ENCODE measurements at regions not wholly inside any gene's neighbourhood (a gene's known extent, or its start where the extent isn't known, plus 50 kb on each side); places are given as distances from the start of the nearest gene placed in this dataset.
"Not testable (repeated sequence)": the region's sequence is repeated elsewhere in the genome, so short reads cannot be mapped to it uniquely, and the experiment has no call there.

DNA sequence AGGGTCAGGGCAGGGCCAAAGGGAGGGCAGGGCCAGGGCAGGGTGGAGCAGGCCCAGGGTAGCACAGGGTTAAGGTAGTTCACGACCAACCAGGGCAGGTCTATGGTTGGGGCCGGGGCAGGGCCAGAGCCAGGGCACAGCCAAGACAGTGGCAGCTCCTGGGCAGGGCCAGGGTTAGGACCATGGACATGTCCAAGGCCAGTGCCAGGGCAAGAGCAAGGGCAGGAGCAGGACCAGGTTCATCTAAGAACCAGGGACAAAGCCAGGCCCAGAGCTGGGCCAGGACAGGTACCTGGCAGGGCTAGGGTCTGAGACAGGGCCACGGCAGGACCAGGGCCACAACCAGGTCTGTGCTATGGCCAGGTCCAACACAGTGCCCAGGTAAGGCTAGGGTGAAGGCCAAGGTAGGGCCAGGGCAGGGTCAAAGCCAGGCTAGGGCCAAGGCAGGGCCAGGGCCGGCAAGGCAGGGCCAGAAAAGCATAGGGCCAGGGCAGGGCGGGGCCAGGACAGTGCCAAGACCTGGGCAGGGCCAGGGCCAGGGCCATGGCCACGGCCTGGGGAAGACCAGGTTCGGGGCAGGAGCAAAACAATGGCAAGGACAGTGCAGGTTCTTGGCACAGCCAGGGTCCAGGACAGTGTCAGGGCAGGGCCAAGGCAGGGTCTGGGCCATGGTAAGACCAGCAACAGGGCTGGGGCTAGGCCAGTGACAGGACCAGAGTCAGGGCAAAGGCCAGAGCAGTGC is 2874.4 kb downstream of the RPIA start:
- H3K27ac ChIP-seq, result not testable (repeated sequence)

DNA sequence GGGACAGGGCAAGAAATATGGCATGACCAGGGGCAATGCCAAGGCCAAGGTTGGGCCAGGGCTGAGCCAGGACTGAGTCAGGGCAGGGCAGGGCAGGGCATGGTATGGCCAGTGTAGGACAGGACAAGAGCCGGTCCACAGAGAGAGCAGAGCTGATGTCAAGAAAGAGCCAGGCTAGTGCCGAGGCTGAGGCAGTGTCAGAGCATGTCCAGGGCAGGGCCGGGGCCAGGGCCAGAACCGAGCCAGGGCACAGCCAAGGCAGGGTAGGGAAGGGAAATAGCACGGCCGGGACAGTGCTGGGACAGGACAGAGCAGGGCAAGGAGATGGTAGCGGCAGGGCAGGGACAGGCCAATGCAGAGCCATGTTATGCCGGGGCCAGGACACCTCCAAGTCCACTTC is 2875.1 kb downstream of the RPIA start:
- H3K27ac ChIP-seq, result not testable (repeated sequence)

- not testable (repeated sequence) for H3K27ac ChIP-seq
Measured at GRCh38 chr2:91567546-91568335, 2876.3 kb downstream of the RPIA start.

GRCh38 chr2:91568391-91569338 is 2877.2 kb downstream of the RPIA start:
- not testable (repeated sequence) for H3K27ac ChIP-seq

DNA sequence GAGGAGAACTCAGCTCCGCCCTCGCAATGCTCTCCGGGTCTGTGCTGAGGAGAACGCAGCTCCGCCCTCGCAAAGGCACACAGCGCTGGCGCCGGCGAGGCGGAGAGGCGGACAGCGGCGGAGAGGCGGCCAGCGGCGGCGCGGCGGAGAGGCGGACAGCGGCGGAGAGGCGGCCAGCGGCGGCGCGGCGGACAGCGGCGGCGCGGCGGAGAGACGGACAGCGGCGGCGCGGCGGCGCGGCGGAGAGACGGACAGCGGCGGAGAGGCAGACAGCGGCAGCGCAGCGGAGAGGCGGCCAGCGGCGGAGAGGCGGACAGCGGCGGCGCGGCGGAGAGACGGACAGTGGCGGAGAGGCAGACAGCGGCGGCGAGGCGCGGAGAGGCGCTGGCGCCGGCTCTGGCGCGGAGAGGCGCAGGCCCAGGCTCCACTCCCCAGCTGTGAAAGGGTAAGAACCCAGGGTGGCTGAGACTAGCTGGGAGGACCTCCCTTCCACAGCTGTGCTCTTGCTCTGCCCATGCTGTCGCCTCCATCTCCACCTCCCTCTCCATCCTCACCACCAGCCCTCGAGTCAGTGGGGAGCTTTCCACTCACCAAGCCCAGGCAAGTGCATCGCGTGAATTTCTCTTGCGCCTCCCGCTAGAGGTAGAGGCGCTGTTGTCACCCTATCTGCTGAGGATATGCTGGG is 2879.9 kb downstream of the RPIA start:
- peak; percentile 30 for TF ChIP-seq CTCF (IDR thresholded peaks at IDR 0.05)
- peak overlapping the region; percentile 65 for H3K27ac ChIP-seq

DNA sequence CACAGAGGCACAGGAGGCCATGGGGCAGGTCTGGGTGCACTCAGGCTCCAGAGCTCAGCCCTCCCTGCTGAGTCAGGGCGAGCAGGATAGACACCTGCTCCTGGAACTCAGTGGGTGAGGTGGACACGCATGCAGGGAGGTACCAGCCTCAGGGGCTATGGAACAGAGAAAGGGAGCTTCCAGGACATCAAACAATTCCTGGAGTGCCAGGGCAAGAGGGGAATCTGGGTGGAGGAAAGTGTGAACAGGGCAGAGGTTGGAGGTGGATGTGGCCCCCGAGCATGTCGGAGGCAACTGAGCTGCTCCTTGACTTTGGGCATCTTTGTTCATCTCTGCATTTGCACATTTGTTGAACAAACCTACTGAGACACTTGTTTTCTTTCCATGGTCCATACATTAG is 2881.5 kb downstream of the RPIA start:
- not testable (repeated sequence) for H3K27ac ChIP-seq

- not testable (repeated sequence) for H3K27ac ChIP-seq
Measured at GRCh38 chr2:91573755-91574154, 2882.3 kb downstream of the RPIA start.

DNA sequence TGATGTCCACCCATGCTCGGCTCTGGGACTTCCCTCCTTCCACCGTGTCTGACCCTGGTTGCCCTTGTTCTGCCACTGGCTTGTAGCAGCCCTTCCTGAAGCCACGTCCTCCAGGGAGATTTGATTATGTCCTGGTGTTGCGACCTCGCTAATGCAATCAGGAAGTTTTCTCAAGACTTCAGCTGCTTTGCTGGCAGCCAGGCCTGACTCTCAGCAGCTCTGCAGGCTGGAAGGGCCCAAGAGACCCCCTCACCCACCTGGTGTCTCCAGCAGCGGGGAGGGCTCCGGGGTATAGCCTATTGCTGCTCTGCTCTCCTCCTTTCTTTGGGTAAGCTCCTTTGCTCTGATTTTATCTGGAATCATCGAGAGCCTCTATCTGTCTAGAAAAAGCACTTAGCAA is 2882.8 kb downstream of the RPIA start:
- H3K27ac ChIP-seq, result not testable (repeated sequence)

- H3K27ac ChIP-seq, result not testable (repeated sequence)
Measured at GRCh38 chr2:91575701-91576100, 2884.2 kb downstream of the RPIA start.

- not testable (repeated sequence) for H3K27ac ChIP-seq
Measured at GRCh38 chr2:91577406-91577805, 2885.9 kb downstream of the RPIA start.

- H3K27ac ChIP-seq, result not testable (repeated sequence)
Measured at GRCh38 chr2:91578678-91579077, 2887.2 kb downstream of the RPIA start.

GRCh38 chr2:91579555-91579954 is 2888.1 kb downstream of the RPIA start:
- H3K27ac ChIP-seq, result not testable (repeated sequence)

DNA sequence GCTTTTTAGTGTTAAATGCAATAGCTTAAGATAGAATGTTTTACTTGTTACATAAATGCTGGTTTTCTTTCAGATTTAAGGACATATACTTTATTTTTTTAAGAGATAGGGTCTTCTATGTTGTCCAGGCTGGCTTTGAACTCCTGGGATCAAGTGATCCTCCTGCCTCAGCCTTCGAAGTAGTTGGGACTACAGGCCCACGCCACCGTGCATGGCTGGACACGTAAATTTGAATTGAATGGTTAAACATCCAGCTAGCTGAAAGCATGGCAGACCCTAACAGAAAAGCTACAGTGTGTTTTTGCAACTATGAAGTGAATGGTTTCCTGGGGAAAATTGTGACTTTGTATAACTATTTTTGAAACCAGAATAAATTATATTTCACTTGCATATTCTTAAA is 2888.6 kb downstream of the RPIA start:
- H3K27ac ChIP-seq, result not testable (repeated sequence)

- not testable (repeated sequence) for H3K27ac ChIP-seq
Measured at GRCh38 chr2:91587098-91587497, 2895.6 kb downstream of the RPIA start.

- not testable (repeated sequence) for H3K27ac ChIP-seq
Measured at GRCh38 chr2:91587908-91588535, 2896.5 kb downstream of the RPIA start.

DNA sequence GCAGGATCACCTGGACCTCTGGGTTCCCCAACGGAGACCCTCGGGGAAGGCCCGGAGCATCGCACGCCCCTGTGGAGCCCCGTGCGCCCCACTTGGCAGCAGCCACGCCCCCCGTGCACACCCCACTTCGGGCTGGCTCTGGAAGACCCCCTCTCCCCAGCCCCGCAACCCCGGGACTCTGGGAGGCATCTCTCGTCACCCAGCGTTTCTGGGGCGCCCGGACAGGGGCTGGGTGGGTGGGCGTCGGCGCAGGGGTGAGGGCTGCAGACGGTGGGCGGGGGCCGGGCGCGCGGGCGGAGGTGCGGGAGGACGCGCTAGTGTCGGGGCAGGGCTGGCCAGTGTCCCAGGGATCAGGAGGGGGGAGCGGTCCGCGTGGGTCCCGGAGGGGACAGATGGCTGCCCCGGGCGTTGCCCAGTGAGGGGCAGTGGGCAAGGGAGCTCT is 2897.3 kb downstream of the RPIA start:
- H3K27ac ChIP-seq, result not testable (repeated sequence)

DNA sequence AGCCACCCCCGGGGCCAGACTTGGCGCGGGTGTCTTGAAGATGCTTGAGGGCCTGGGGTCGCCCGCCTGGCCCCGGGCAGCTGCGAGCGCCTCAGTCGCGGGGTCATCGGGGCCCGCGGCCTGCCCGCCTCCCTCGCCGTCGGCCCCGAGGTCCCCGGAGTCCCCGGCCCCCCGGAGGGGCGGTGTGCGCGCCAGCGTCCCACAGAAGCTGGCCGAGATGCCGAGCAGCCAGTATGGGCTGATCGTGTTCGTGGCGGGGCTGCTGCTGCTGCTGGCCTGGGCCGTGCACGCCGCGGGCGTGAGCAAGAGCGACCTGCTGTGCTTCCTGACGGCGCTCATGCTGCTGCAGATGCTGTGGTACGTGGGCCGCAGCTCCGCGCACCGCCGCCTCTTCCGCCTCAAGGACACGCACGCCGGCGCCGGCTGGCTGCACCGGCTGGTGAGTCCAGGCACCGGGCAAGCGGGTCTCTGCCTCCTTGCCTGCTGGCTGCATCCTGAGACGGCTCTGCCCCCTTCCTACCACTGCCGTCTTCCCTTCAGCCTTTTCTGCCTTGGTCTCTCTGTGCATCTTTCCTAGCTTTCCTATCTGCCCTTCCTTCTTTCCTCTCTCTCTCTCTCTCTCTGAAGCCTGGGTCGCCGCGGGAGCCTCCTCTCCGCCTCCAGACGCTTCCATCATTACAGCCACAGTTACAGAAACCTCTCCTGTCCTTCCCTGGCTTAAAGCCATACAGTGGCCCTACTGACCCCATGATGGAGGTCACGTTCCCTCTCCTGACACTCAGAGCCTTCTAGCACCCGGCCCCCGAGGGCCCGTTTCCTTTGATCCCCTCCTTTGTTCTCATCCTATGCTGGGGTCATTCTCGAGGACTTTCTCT is 2898.2 kb downstream of the RPIA start:
- H3K27ac ChIP-seq, result not testable (repeated sequence)

DNA sequence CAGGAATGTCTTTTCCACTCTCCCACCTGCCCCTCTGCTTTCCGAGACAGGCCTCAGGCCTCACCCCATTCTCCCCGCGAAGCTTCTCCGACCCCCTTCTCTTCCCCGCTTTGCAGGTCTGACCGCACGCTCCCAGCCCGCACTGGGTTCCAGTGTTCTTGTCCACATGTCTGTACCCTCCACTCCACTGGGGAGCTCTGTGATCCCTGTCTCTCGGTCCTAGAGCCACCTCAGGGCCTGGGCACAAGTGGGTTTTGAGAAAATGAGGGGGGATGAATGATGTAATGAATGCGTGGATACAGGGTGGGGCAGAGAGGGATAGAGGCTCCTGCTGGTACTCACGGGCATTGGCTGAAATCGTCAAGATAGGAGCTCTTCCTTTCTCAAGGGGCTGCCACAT is 2898.9 kb downstream of the RPIA start:
- H3K27ac ChIP-seq, result not testable (repeated sequence)

DNA sequence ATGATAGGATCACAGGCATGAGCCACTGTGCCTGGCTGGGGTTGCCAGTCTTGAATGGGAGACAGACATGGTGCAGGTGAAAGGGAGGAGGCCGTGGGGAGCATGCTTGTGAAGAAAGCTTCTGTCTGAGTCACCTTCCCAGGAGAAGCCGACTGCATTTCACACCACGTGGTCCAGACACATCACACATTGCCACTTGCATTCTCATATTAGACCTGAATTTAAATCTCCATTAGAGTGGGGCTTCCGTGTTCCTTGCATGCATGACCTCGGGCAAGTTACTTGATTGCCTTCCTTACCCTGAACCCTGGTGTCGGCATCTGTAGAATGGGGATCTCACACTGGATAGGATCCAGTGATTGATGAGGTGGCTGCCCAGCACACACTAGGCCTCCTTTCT is 2899.6 kb downstream of the RPIA start:
- not testable (repeated sequence) for H3K27ac ChIP-seq
